Effector memory CD4-positive, alpha-beta T cell (primary cell): ENCODE measurements at regions not wholly inside any gene's neighbourhood (a gene's known extent, or its start where the extent isn't known, plus 50 kb on each side); places are given as distances from the start of the nearest gene placed in this dataset.

ENCODE experiments used
- DNase-seq, 3 donors: peaks; one replicate each; pipeline ENCODE4 v3.0.0-alpha.2; 2020
- H3K27ac ChIP-seq: 2 replicates; pipeline ENCODE4 v1.7.0; 2013; ENCODE audit warnings: mild to moderate bottlenecking, low read length, moderate library complexity; ENCODE audit not compliant: insufficient read depth, poor library complexity, severe bottlenecking
- H3K27me3 ChIP-seq: replicated peaks from 2 replicates; pipeline ENCODE4 v1.7.0; 2013; ENCODE audit warnings: mild to moderate bottlenecking, low read length; ENCODE audit not compliant: insufficient read depth, control insufficient read depth, poor library complexity, severe bottlenecking
- H3K36me3 ChIP-seq: 2 replicates; pipeline ENCODE4 v1.7.0; 2013; ENCODE audit warnings: mild to moderate bottlenecking, low read length, moderate library complexity; ENCODE audit not compliant: control insufficient read depth, insufficient read depth
- H3K4me1 ChIP-seq: 2 replicates; pipeline ENCODE4 v1.7.0; 2013; ENCODE audit warnings: low read length, mild to moderate bottlenecking; ENCODE audit not compliant: control insufficient read depth, insufficient read depth, poor library complexity, severe bottlenecking
- H3K4me3 ChIP-seq: 2 replicates; pipeline ENCODE4 v1.7.0; 2013; ENCODE audit warnings: low read length, low read depth, mild to moderate bottlenecking; ENCODE audit not compliant: insufficient read depth, poor library complexity, severe bottlenecking
- H3K9me3 ChIP-seq: 2 replicates; pipeline ENCODE4 v1.7.0; 2013; ENCODE audit warnings: mild to moderate bottlenecking, low read length, moderate library complexity; ENCODE audit not compliant: control insufficient read depth

- Histone ChIP-seq H3K4me3 (no peak overlapping the region), H3K4me1 (no peaks in the 10 kb centered on the region), H3K27ac (no peak overlapping the region), H3K27me3 (no peaks in the 10 kb centered on the region), H3K36me3 (no peaks in the 10 kb centered on the region), H3K9me3 (no peaks in the 10 kb centered on the region)
- no peak for DNase-seq
Observed at GRCh38 chr4:138845054-138845453, 170.5 kb upstream of the NOCT start.

GRCh38 chr4:138843616-138844015, 172.0 kb upstream of the NOCT start:
- Histone ChIP-seq H3K36me3 (no peaks in the 10 kb centered on the region), H3K4me3 (no peak overlapping the region), H3K27me3 (no peaks in the 10 kb centered on the region), H3K27ac (no peak overlapping the region), H3K9me3 (no peaks in the 10 kb centered on the region), H3K4me1 (no peaks in the 10 kb centered on the region)
- DNase-seq: no peak

GRCh38 chr4:138841343-138841742, 174.2 kb upstream of the NOCT start:
- Histone ChIP-seq H3K27ac (no peak overlapping the region), H3K9me3 (no peaks in the 10 kb centered on the region), H3K36me3 (no peaks in the 10 kb centered on the region), H3K27me3 (no peaks in the 10 kb centered on the region), H3K4me1 (no peaks in the 10 kb centered on the region), H3K4me3 (no peak overlapping the region)
- no peak for DNase-seq

- H3K27me3 ChIP-seq: no peaks in the 10 kb centered on the region
- H3K27ac ChIP-seq: no peak overlapping the region
- DNase-seq: no peak
- no peaks in the 10 kb centered on the region for H3K36me3 ChIP-seq
- no peak overlapping the region for H3K4me3 ChIP-seq
- H3K4me1 ChIP-seq: no peaks in the 10 kb centered on the region
- no peaks in the 10 kb centered on the region for H3K9me3 ChIP-seq
Observed at GRCh38 chr4:138838251-138838650, 177.3 kb upstream of the NOCT start.

- DNase-seq: no peak
- Histone ChIP-seq H3K4me3 (no peak overlapping the region), H3K27me3 (no peaks in the 10 kb centered on the region), H3K36me3 (no peaks in the 10 kb centered on the region), H3K4me1 (no peaks in the 10 kb centered on the region), H3K9me3 (no peaks in the 10 kb centered on the region), H3K27ac (no peak overlapping the region)
Observed at GRCh38 chr4:138835832-138836533, 179.6 kb upstream of the NOCT start.

GRCh38 chr4:138833974-138834373, 181.6 kb upstream of the NOCT start:
- no peak for DNase-seq
- H3K4me3 ChIP-seq: no peak overlapping the region
- H3K4me1 ChIP-seq: no peaks in the 10 kb centered on the region
- H3K27ac ChIP-seq: no peak overlapping the region
- H3K27me3 ChIP-seq: no peaks in the 10 kb centered on the region
- H3K36me3 ChIP-seq: no peaks in the 10 kb centered on the region
- H3K9me3 ChIP-seq: no peaks in the 10 kb centered on the region

GRCh38 chr4:138832563-138832962, 183.0 kb upstream of the NOCT start:
- Histone ChIP-seq H3K27ac (no peak overlapping the region), H3K9me3 (no peaks in the 10 kb centered on the region), H3K27me3 (no peaks in the 10 kb centered on the region), H3K36me3 (no peaks in the 10 kb centered on the region), H3K4me3 (no peak overlapping the region), H3K4me1 (no peaks in the 10 kb centered on the region)
- no peak for DNase-seq

GRCh38 chr4:138831948-138832347, 183.6 kb upstream of the NOCT start:
- no peaks in the 10 kb centered on the region for H3K27me3 ChIP-seq
- H3K4me1 ChIP-seq: no peaks in the 10 kb centered on the region
- no peaks in the 10 kb centered on the region for H3K9me3 ChIP-seq
- H3K27ac ChIP-seq: no peak overlapping the region
- no peaks in the 10 kb centered on the region for H3K36me3 ChIP-seq
- DNase-seq: no peak
- no peak overlapping the region for H3K4me3 ChIP-seq

GRCh38 chr4:138828926-138829325, 186.7 kb upstream of the NOCT start:
- Histone ChIP-seq H3K4me3 (no peak overlapping the region), H3K27ac (no peak overlapping the region), H3K9me3 (no peaks in the 10 kb centered on the region), H3K27me3 (no peaks in the 10 kb centered on the region), H3K4me1 (no peaks in the 10 kb centered on the region), H3K36me3 (no peaks in the 10 kb centered on the region)
- no peak for DNase-seq

- Histone ChIP-seq H3K27me3 (no peaks in the 10 kb centered on the region), H3K4me1 (no peaks in the 10 kb centered on the region), H3K9me3 (no peaks in the 10 kb centered on the region), H3K4me3 (no peak overlapping the region), H3K27ac (no peak overlapping the region), H3K36me3 (no peaks in the 10 kb centered on the region)
- no peak for DNase-seq
Observed at GRCh38 chr4:138826754-138827153, 188.8 kb upstream of the NOCT start.
